Stomach (tissue), 8 donors: ENCODE measurements at regions not wholly inside any gene's neighbourhood (a gene's known extent, or its start where the extent isn't known, plus 50 kb on each side); places are given as distances from the start of the nearest gene placed in this dataset.

ENCODE experiments used
- DNase-seq, 2 donors: peaks; one replicate each; pipeline versions ENCODE4 v3.0.0 to v3.0.0-alpha.2; 2013 to 2019
- H3K27ac ChIP-seq, 5 donors: fragments of 200-600 bp in 4 of 5; sonication (generic) in 4 of 5; one replicate each; pipeline ENCODE4 v1.5.1; 2013 to 2019; ENCODE audit warnings: mild to moderate bottlenecking in 1 of 5, moderate library complexity in 1 of 5
- H3K27me3 ChIP-seq, 3 donors: fragments of 200-600 bp; sonication (generic); one replicate each; pipeline ENCODE4 v1.5.1; 2017 to 2019; ENCODE audit warnings: mixed run types in 1 of 3
- H3K36me3 ChIP-seq, 4 donors: fragments of 200-600 bp; sonication (generic); 1 replicate in 3 of 4; 2 replicates in 1 of 4; pipeline ENCODE4 v1.5.1; 2016 to 2019
- H3K4me1 ChIP-seq, 4 donors: fragments of 200-600 bp; sonication (generic); one replicate each; pipeline ENCODE4 v1.5.1; 2016 to 2019
- H3K4me3 ChIP-seq, 4 donors: fragments of 200-600 bp; sonication (generic) in 3 of 4; one replicate each; pipeline ENCODE4 v1.5.1; 2016 to 2019; ENCODE audit warnings: mild to moderate bottlenecking in 1 of 4
- H3K9me3 ChIP-seq, 4 donors: fragments of 200-600 bp; sonication (generic); one replicate each; pipeline ENCODE4 v1.5.1; 2016 to 2019
- CTCF ChIP-seq, 7 experiments: fragments of 450-650 bp in 4 of 7; fragments of 200-600 bp in 3 of 7; sonication (generic) in 3 of 7; IDR thresholded peaks; one replicate each; pipeline ENCODE4 v1.5.1; 2016 to 2019; ENCODE audit warnings: antibody characterized with exemption in 7 of 7, control low read depth in 2 of 7, mild to moderate bottlenecking in 1 of 7
- EP300 ChIP-seq: sonication (generic); formaldehyde crosslinking; IDR thresholded peaks from one replicate; pipeline ENCODE4 v1.6.1; 2017; ENCODE audit warnings: antibody characterized with exemption
- POLR2A ChIP-seq, 4 donors: fragments of 450-650 bp; IDR thresholded peaks; one replicate each; pipeline ENCODE4 v1.6.1; 2016; ENCODE audit warnings: antibody characterized with exemption in 4 of 4, control low read depth in 2 of 4, mild to moderate bottlenecking in 1 of 4, moderate library complexity in 1 of 4
- POLR2AphosphoS5 ChIP-seq, 3 donors: sonication (generic); formaldehyde crosslinking; IDR thresholded peaks; one replicate each; pipeline ENCODE4 v1.6.1; 2016; ENCODE audit warnings: antibody characterized with exemption in 3 of 3
- WGBS, 5 donors: extraction: QIAGEN DNeasy Blood & Tissue Kit in 3 of 5; methylation state at CpG; one replicate each; pipeline versions ENCODE4 v1.1.5 to v1.1.7; 2013 to 2018; 5-methylcytosine and 5-hydroxymethylcytosine counted together
- intact Hi-C: fragments of 100-400 bp; cut with DNase I; formaldehyde crosslinking; loops from one replicate; pipeline ENCODE4 v1.15.1; 2023; ENCODE audit warnings: low total_unique reads
- donor health status: healthy with polysubstance abuse.
- donor health status: Bipolar disorder and iron deficiency.
- donor health status: healthy.

GRCh38 chr2:65529419-65529818 is 97.0 kb upstream of the SPRED2 start:
- 91 to 96% (median 93%) methylated on average over 5 of the region's 5 CpGs for WGBS, 5 donors
- intact Hi-C loops = no loop called here

GRCh38 chr2:65528241-65528574 is 95.8 kb upstream of the SPRED2 start:
- intact Hi-C loops = no loop called here

More at GRCh38 chr2:65529419-65529818, 97.0 kb upstream of the SPRED2 start:
- H3K4me1 ChIP-seq = no peaks in the 10 kb centered on the region
- H3K9me3 ChIP-seq = no peaks in the 10 kb centered on the region
- no peak overlapping the region for H3K4me3 ChIP-seq
- no peak overlapping the region for H3K27ac ChIP-seq
- TF ChIP-seq POLR2AphosphoS5 (IDR thresholded peaks at IDR 0.05) = no peak
- no peak for TF ChIP-seq EP300
- TF ChIP-seq CTCF (IDR thresholded peaks at IDR 0.05) = no peak
- TF ChIP-seq POLR2A (IDR thresholded peaks at IDR 0.05) = no peak
- DNase-seq = no peak
- H3K36me3 ChIP-seq = no peaks in the 10 kb centered on the region
- H3K27me3 ChIP-seq = no peaks in the 10 kb centered on the region

GRCh38 chr2:65527451-65528240 is 95.2 kb upstream of the SPRED2 start:
- H3K4me1 ChIP-seq = no peaks in the 10 kb centered on the region
- no peaks in the 10 kb centered on the region for H3K9me3 ChIP-seq
- H3K27ac ChIP-seq = no peak overlapping the region
- DNase-seq = no peak
- no peaks in the 10 kb centered on the region for H3K36me3 ChIP-seq
- H3K27me3 ChIP-seq = no peaks in the 10 kb centered on the region
- TF ChIP-seq POLR2AphosphoS5 (IDR thresholded peaks at IDR 0.05) = no peak
- no peak for TF ChIP-seq EP300
- TF ChIP-seq CTCF (IDR thresholded peaks at IDR 0.05) = no peak
- no peak for TF ChIP-seq POLR2A (IDR thresholded peaks at IDR 0.05)
- no peak overlapping the region for H3K4me3 ChIP-seq
- 57 to 65% (median 62%) methylated on average over 4 of the region's 4 CpGs for WGBS, 5 donors
- intact Hi-C loops = no loop called here

More at GRCh38 chr2:65528241-65528574, 95.8 kb upstream of the SPRED2 start:
- Histone ChIP-seq H3K27me3 (no peaks in the 10 kb centered on the region), H3K36me3 (no peaks in the 10 kb centered on the region), H3K4me1 (no peaks in the 10 kb centered on the region), H3K4me3 (no peak overlapping the region), H3K9me3 (no peaks in the 10 kb centered on the region), H3K27ac (no peak overlapping the region)
- no peak for DNase-seq
- 56 to 92% (median 83%) methylated on average over 1 of the region's 1 CpG for WGBS, 5 donors
- TF ChIP-seq EP300 (no peak), POLR2A (IDR thresholded peaks at IDR 0.05) (no peak), CTCF (IDR thresholded peaks at IDR 0.05) (no peak), POLR2AphosphoS5 (IDR thresholded peaks at IDR 0.05) (no peak)

GRCh38 chr2:65525616-65526231 is 93.3 kb upstream of the SPRED2 start:
- Histone ChIP-seq H3K36me3 (no peaks in the 10 kb centered on the region), H3K27ac (no peak overlapping the region), H3K27me3 (no peaks in the 10 kb centered on the region), H3K4me3 (no peak overlapping the region), H3K4me1 (no peaks in the 10 kb centered on the region), H3K9me3 (no peaks in the 10 kb centered on the region)
- peak in 1 of 2 donors; percentile 53 for DNase-seq
- WGBS, 5 donors = 63 to 73% (median 67%) methylated on average over 4 of the region's 4 CpGs
- TF ChIP-seq EP300 = no peak
- no peak for TF ChIP-seq CTCF (IDR thresholded peaks at IDR 0.05)
- TF ChIP-seq POLR2A (IDR thresholded peaks at IDR 0.05) = no peak
- no peak for TF ChIP-seq POLR2AphosphoS5 (IDR thresholded peaks at IDR 0.05)
- intact Hi-C loops = no loop called here
